DOHH2 (cell line): ENCODE measurements at regions not wholly inside any gene's neighbourhood (a gene's known extent, or its start where the extent isn't known, plus 50 kb on each side); places are given as distances from the start of the nearest gene placed in this dataset.

Experiments
- H3F3A ChIP-seq: fragments of 200-600 bp; sonication (generic), shearing (Covaris generic); 2 replicates; pipeline ENCODE4 v1.6.0; 2016; ENCODE audit warnings: antibody characterized with exemption, mild to moderate bottlenecking; ENCODE audit not compliant: control insufficient read depth, insufficient read depth
- H3K27ac ChIP-seq: fragments of 200-600 bp; sonication (generic); 2 replicates; pipeline ENCODE4 v1.5.1; 2014; ENCODE audit warnings: low read depth, mild to moderate bottlenecking, low read length, moderate library complexity
- H3K27me3 ChIP-seq: fragments of 200-600 bp; sonication (generic); 2 replicates; pipeline ENCODE4 v1.6.1; 2014; ENCODE audit warnings: mild to moderate bottlenecking, low read length, mixed read lengths; ENCODE audit not compliant: control insufficient read depth
- H3K36me3 ChIP-seq: fragments of 200-600 bp; sonication (generic); 2 replicates; pipeline ENCODE4 v1.6.1; 2014; ENCODE audit warnings: mild to moderate bottlenecking, low read length, moderate library complexity, mixed read lengths; ENCODE audit not compliant: control insufficient read depth
- H3K4me1 ChIP-seq: fragments of 200-600 bp; sonication (generic); 2 replicates; pipeline ENCODE4 v1.6.1; 2014; ENCODE audit warnings: mild to moderate bottlenecking, low read length, mixed read lengths; ENCODE audit not compliant: control insufficient read depth
- H3K4me2 ChIP-seq: fragments of 200-600 bp; sonication (generic); 2 replicates; pipeline ENCODE4 v1.6.0; 2014; ENCODE audit warnings: mild to moderate bottlenecking, low read length, moderate library complexity
- H3K4me3 ChIP-seq: fragments of 200-600 bp; sonication (generic); 2 replicates; pipeline ENCODE4 v1.5.1; 2014; ENCODE audit warnings: mild to moderate bottlenecking, low read length, mixed read lengths
- H3K79me2 ChIP-seq: fragments of 200-600 bp; sonication (generic); 2 replicates; pipeline ENCODE4 v1.6.1; 2014; ENCODE audit warnings: mild to moderate bottlenecking, low read length, mixed read lengths; ENCODE audit not compliant: control insufficient read depth
- H3K9me2 ChIP-seq: fragments of 200-600 bp; sonication (generic); replicated peaks from 2 replicates; pipeline ENCODE4 v1.6.1; 2014; ENCODE audit warnings: mild to moderate bottlenecking, low read length, mixed read lengths; ENCODE audit not compliant: control insufficient read depth
- H3K9me3 ChIP-seq: fragments of 200-600 bp; sonication (generic); 2 replicates; pipeline ENCODE4 v1.6.1; 2014; ENCODE audit warnings: antibody characterized with exemption, low read length, mixed read lengths; ENCODE audit not compliant: control insufficient read depth, insufficient read depth
- H4K20me1 ChIP-seq: fragments of 200-600 bp; sonication (generic); 2 replicates; pipeline ENCODE4 v1.6.0; 2014; ENCODE audit warnings: low read depth, mild to moderate bottlenecking, antibody characterized with exemption, low read length, moderate library complexity; ENCODE audit not compliant: control insufficient read depth, insufficient read depth
- EZH2phosphoT487 ChIP-seq: fragments of 200-600 bp; sonication (generic); IDR thresholded peaks from 2 replicates; pipeline ENCODE4 v1.6.1; 2017; ENCODE audit warnings: borderline replicate concordance, mild to moderate bottlenecking, antibody characterized with exemption, low read length, moderate library complexity, mixed read lengths
- TF ChIP-seq, protein P1 (sequence below): fragments of 200-600 bp; sonication (generic); IDR thresholded peaks from one replicate; pipeline ENCODE4 v1.5.1; 2014; ENCODE audit warnings: antibody characterized with exemption, mild to moderate bottlenecking, low read depth, low read length; ENCODE audit not compliant: poor library complexity, severe bottlenecking

GRCh38 chr4:84413976-84414375 lies 85.1 kb downstream of the NKX6-1 start:
- Histone ChIP-seq H3K4me2 (no peak overlapping the region), H3K9me2 (no peaks in the 10 kb centered on the region), H3K79me2 (no peaks in the 10 kb centered on the region), H3K4me1 (no peaks in the 10 kb centered on the region), H3F3A (no peaks in the 10 kb centered on the region), H3K4me3 (no peak overlapping the region), H4K20me1 (no peaks in the 10 kb centered on the region), H3K27me3 (no peaks in the 10 kb centered on the region), H3K27ac (no peak overlapping the region), H3K9me3 (no peaks in the 10 kb centered on the region), H3K36me3 (no peaks in the 10 kb centered on the region)
- TF ChIP-seq, protein P1, sequence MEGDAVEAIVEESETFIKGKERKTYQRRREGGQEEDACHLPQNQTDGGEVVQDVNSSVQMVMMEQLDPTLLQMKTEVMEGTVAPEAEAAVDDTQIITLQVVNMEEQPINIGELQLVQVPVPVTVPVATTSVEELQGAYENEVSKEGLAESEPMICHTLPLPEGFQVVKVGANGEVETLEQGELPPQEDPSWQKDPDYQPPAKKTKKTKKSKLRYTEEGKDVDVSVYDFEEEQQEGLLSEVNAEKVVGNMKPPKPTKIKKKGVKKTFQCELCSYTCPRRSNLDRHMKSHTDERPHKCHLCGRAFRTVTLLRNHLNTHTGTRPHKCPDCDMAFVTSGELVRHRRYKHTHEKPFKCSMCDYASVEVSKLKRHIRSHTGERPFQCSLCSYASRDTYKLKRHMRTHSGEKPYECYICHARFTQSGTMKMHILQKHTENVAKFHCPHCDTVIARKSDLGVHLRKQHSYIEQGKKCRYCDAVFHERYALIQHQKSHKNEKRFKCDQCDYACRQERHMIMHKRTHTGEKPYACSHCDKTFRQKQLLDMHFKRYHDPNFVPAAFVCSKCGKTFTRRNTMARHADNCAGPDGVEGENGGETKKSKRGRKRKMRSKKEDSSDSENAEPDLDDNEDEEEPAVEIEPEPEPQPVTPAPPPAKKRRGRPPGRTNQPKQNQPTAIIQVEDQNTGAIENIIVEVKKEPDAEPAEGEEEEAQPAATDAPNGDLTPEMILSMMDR = no peak
- TF ChIP-seq EZH2phosphoT487 = no peak

- no peaks in the 10 kb centered on the region for H3F3A ChIP-seq
- no peaks in the 10 kb centered on the region for H4K20me1 ChIP-seq
- no peaks in the 10 kb centered on the region for H3K4me1 ChIP-seq
- no peak overlapping the region for H3K4me2 ChIP-seq
- no peaks in the 10 kb centered on the region for H3K79me2 ChIP-seq
- H3K9me2 ChIP-seq = no peaks in the 10 kb centered on the region
- H3K4me3 ChIP-seq = no peak overlapping the region
- H3K27ac ChIP-seq = no peak overlapping the region
- H3K27me3 ChIP-seq = no peaks in the 10 kb centered on the region
- H3K9me3 ChIP-seq = no peaks in the 10 kb centered on the region
- TF ChIP-seq EZH2phosphoT487 = no peak
- no peaks in the 10 kb centered on the region for H3K36me3 ChIP-seq
Measured at GRCh38 chr4:84413480-84413879, 85.6 kb downstream of the NKX6-1 start.

GRCh38 chr4:84412062-84412461 lies 87.0 kb downstream of the NKX6-1 start:
- Histone ChIP-seq H3K4me1 (no peaks in the 10 kb centered on the region), H3K36me3 (no peaks in the 10 kb centered on the region), H3K4me3 (no peak overlapping the region), H3K9me2 (no peaks in the 10 kb centered on the region), H3K27ac (no peak overlapping the region), H3K79me2 (no peaks in the 10 kb centered on the region), H3F3A (no peaks in the 10 kb centered on the region), H3K4me2 (no peak overlapping the region), H3K9me3 (no peaks in the 10 kb centered on the region), H4K20me1 (no peaks in the 10 kb centered on the region), H3K27me3 (no peaks in the 10 kb centered on the region)
- no peak for TF ChIP-seq EZH2phosphoT487
- TF ChIP-seq, protein P1 = no peak

DNA sequence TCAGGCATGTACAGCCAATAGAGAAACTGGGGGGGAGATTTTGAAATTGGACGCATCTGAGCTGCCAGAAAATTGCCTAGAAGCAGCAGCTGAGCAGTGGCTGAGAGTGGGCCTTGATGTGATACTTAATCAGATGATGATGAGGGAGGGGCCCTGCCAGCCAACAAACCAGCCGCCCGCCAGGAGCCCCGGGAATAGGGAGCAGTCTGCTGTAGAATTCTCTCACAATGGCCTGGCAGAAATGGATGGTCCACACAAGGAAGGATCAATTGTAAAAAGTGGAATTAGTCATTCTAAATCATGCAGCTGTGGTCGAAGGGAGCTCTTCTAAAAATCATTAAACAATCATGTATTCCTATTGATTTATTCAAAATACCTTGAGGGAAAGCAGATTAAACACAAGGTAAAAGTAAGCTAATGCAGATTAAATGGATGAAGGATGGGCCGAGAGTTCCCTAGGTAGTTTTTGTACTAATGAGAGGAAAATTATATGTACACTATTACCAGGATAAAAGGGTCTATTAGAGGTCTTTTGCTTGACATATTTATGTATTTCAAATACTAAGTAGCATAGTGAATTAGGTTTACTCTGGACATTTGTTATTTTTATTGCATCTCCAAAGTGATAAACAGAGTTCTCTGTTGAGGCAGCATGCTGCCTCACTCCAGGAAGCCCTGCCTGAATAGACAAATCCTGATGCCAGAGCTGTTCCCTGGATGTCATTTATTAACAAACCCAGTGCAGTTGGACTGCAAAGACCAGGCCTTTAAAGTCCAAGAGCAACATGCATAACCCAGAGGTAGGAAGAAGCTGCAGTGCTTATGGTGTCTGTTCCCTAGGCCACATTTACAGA lies 91.3 kb downstream of the NKX6-1 start:
- Histone ChIP-seq H3K36me3 (no peaks in the 10 kb centered on the region), H4K20me1 (no peaks in the 10 kb centered on the region), H3F3A (no peaks in the 10 kb centered on the region), H3K4me2 (no peak overlapping the region), H3K79me2 (no peaks in the 10 kb centered on the region), H3K4me3 (no peak overlapping the region), H3K9me2 (no peaks in the 10 kb centered on the region), H3K27ac (no peak overlapping the region), H3K4me1 (no peaks in the 10 kb centered on the region), H3K9me3 (no peaks in the 10 kb centered on the region), H3K27me3 (no peaks in the 10 kb centered on the region)
- TF ChIP-seq EZH2phosphoT487 = no peak
- TF ChIP-seq, protein P1 = no peak
